Karpas-422 (cell line): ENCODE measurements at regions not wholly inside any gene's neighbourhood (a gene's known extent, or its start where the extent isn't known, plus 50 kb on each side); places are given as distances from the start of the nearest gene placed in this dataset.

Experiments
- DNase-seq: peaks from one replicate; pipeline ENCODE4 v3.0.0-alpha.2; 2015
- H2AFZ ChIP-seq: fragments of 200-600 bp; sonication (generic); 2 replicates; pipeline ENCODE4 v1.6.1; 2014; ENCODE audit warnings: antibody characterized with exemption, low read length, mixed read lengths
- H3K27ac ChIP-seq: fragments of 200-600 bp; sonication (generic); 2 replicates; pipeline ENCODE4 v1.5.1; 2014; ENCODE audit warnings: mild to moderate bottlenecking, low read length, moderate library complexity
- H3K27me3 ChIP-seq: fragments of 200-600 bp; sonication (generic); 2 replicates; pipeline ENCODE4 v1.6.1; 2014; ENCODE audit warnings: low read length, mixed read lengths
- H3K36me3 ChIP-seq: fragments of 200-600 bp; sonication (generic); 2 replicates; pipeline ENCODE4 v1.6.1; 2014; ENCODE audit warnings: low read length, mixed read lengths; ENCODE audit not compliant: insufficient read depth
- H3K4me1 ChIP-seq: fragments of 200-600 bp; sonication (generic); 2 replicates; pipeline ENCODE4 v1.6.1; 2014; ENCODE audit warnings: mild to moderate bottlenecking, low read length, mixed read lengths
- H3K4me2 ChIP-seq: fragments of 200-600 bp; sonication (generic); 2 replicates; pipeline ENCODE4 v1.6.1; 2014; ENCODE audit warnings: low read length, low read depth, mild to moderate bottlenecking; ENCODE audit not compliant: poor library complexity, severe bottlenecking
- H3K4me3 ChIP-seq: fragments of 200-600 bp; sonication (generic); 2 replicates; pipeline ENCODE4 v1.5.1; 2014; ENCODE audit warnings: mild to moderate bottlenecking, antibody characterized with exemption, low read length, mixed read lengths
- H3K79me2 ChIP-seq: fragments of 200-600 bp; sonication (generic); 2 replicates; pipeline ENCODE4 v1.6.1; 2014; ENCODE audit warnings: mild to moderate bottlenecking, low read length, mixed read lengths
- H3K9ac ChIP-seq: fragments of 200-600 bp; sonication (generic); 2 replicates; pipeline ENCODE4 v1.6.0; 2014; ENCODE audit warnings: low read length
- H3K9me2 ChIP-seq: fragments of 200-600 bp; sonication (generic), shearing (Covaris generic); replicated peaks from 2 replicates; pipeline ENCODE4 v1.6.0; 2014; ENCODE audit warnings: mild to moderate bottlenecking, low read length, moderate library complexity; ENCODE audit not compliant: insufficient read depth
- H3K9me3 ChIP-seq: fragments of 300-700, 200-600 bp; sonication (generic); 2 replicates; pipeline ENCODE4 v1.6.1; 2014; ENCODE audit warnings: low read length, mixed read lengths
- H4K20me1 ChIP-seq: fragments of 200-600 bp; sonication (generic); 2 replicates; pipeline ENCODE4 v1.6.1; 2014; ENCODE audit warnings: mild to moderate bottlenecking, antibody characterized with exemption, low read length, low read depth; ENCODE audit not compliant: insufficient read depth

DNA sequence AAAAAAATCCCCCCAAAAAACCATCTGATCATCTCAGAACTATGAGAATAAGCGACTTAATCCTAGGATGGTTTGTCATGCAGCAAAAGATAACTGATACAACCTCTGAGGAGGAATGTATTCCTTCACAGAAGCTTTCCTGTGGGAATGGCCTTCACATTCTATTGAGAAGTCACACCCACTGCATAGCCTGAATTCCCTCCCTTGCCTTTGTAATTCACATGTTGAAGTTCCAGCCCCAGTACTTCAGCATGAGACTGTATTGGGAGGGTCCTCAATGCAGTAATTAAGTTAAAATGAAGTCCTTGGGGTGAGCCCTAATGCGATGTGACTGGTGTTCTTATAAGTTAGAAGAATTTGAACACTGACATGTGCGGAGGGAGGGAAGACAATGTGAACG lies 395.2 kb downstream of the TUSC7 start:
- Histone ChIP-seq H3K79me2 (no peaks in the 10 kb centered on the region), H3K9me2 (no peaks in the 10 kb centered on the region), H2AFZ (no peak overlapping the region), H3K4me3 (no peak overlapping the region), H4K20me1 (no peaks in the 10 kb centered on the region), H3K4me1 (no peaks in the 10 kb centered on the region), H3K9me3 (no peaks in the 10 kb centered on the region), H3K4me2 (no peak overlapping the region), H3K36me3 (no peaks in the 10 kb centered on the region), H3K9ac (no peak overlapping the region), H3K27ac (no peak overlapping the region), H3K27me3 (no peaks in the 10 kb centered on the region)
- DNase-seq = no peak

DNA sequence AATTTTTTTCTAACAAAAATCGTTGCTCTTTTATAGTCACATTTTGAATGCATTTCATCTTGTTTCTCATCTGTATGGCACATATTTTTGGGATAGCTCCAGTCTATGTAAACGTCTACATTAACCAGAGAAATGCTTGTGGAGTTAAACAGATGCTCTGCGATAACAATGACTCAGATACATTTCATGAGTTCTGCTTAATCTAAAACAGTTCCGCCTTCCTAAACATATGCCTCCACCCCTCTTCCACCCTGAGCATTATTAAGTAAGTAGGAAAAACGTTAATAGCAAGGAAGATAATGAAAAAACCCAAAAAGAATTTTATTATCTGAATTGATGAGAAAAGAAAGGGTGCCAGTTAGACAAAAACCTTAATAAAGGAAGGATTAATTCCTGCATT lies 396.1 kb downstream of the TUSC7 start:
- Histone ChIP-seq H3K79me2 (no peaks in the 10 kb centered on the region), H2AFZ (no peak overlapping the region), H3K9me3 (no peaks in the 10 kb centered on the region), H3K9me2 (no peaks in the 10 kb centered on the region), H3K9ac (no peak overlapping the region), H3K36me3 (no peaks in the 10 kb centered on the region), H4K20me1 (no peaks in the 10 kb centered on the region), H3K4me2 (no peak overlapping the region), H3K4me1 (no peaks in the 10 kb centered on the region), H3K27ac (no peak overlapping the region), H3K27me3 (no peaks in the 10 kb centered on the region), H3K4me3 (no peak overlapping the region)
- no peak for DNase-seq

DNA sequence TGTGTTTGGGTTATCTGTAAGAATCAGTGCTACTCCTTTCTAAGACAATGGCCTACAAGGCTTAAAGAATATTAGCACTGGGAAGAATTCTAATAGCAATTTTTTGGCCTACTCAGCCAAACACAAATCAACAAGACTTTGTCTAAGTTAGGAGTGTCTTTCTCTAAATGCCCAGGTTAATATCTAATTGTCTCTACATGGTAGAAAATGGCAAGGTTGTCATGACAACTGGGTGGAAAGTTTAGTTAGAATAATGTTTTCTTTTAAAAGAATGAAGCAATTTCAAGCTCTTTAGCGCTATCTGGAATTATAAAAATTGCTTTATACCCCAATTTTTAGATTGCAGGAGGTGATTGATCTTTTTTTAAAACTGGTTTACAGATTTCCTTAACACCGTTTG lies 396.8 kb downstream of the TUSC7 start:
- Histone ChIP-seq H4K20me1 (no peaks in the 10 kb centered on the region), H3K4me3 (no peak overlapping the region), H3K9ac (no peak overlapping the region), H3K27me3 (no peaks in the 10 kb centered on the region), H3K27ac (no peak overlapping the region), H3K9me2 (no peaks in the 10 kb centered on the region), H3K4me1 (no peaks in the 10 kb centered on the region), H2AFZ (no peak overlapping the region), H3K9me3 (no peaks in the 10 kb centered on the region), H3K4me2 (no peak overlapping the region), H3K36me3 (no peaks in the 10 kb centered on the region), H3K79me2 (no peaks in the 10 kb centered on the region)
- no peak for DNase-seq

DNA sequence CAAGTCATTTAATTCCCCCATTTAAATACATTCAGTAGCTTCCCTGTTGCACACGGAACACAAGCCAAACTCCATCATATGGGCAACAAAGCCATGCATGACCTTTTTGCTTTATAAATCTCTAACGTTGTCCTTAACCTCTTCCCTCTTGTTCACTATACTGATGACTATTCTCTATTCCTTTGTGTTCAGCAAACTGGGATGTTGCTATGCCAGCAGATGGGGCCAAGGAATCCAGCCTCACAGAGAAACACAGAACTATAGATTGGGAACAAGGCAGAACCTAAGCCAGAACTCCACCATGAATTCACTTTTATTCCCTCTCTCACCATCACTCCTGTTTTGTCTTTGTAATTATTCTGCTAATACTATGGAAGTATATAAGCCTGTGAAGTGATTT lies 398.4 kb downstream of the TUSC7 start:
- Histone ChIP-seq H3K9ac (no peak overlapping the region), H4K20me1 (no peaks in the 10 kb centered on the region), H3K4me1 (no peaks in the 10 kb centered on the region), H3K4me2 (no peak overlapping the region), H3K9me3 (no peaks in the 10 kb centered on the region), H3K27ac (no peak overlapping the region), H3K36me3 (no peaks in the 10 kb centered on the region), H3K9me2 (no peaks in the 10 kb centered on the region), H2AFZ (no peak overlapping the region), H3K4me3 (no peak overlapping the region), H3K27me3 (no peaks in the 10 kb centered on the region), H3K79me2 (no peaks in the 10 kb centered on the region)
- no peak for DNase-seq

DNA sequence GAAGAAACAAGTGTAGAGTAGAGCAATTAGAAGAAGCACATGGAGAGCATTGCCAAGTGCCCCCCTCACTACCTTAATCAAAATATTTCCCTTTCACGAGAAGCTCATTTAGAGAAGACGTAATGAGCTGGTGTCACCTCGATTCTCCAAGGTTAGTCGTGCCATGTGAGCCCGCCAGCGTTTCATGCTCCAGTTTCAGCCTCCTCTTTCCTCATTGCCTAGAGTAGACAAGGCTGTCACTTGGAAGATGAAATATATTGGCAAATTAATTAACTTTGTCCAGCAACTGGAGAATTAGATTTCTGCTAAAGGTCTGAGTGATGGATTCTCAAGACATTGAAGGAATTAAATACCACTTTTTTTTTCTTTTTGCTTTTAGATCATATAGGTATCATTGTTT lies 399.6 kb downstream of the TUSC7 start:
- DNase-seq = no peak
- H3K4me2 ChIP-seq = no peak overlapping the region
- H3K4me3 ChIP-seq = no peak overlapping the region
- H3K9me3 ChIP-seq = no peaks in the 10 kb centered on the region
- H2AFZ ChIP-seq = no peak overlapping the region
- H3K4me1 ChIP-seq = no peaks in the 10 kb centered on the region
- no peaks in the 10 kb centered on the region for H3K9me2 ChIP-seq
- H3K36me3 ChIP-seq = no peaks in the 10 kb centered on the region
- no peak overlapping the region for H3K9ac ChIP-seq
- no peaks in the 10 kb centered on the region for H4K20me1 ChIP-seq
- H3K27me3 ChIP-seq = no peaks in the 10 kb centered on the region
- H3K79me2 ChIP-seq = no peaks in the 10 kb centered on the region
- no peak overlapping the region for H3K27ac ChIP-seq

DNA sequence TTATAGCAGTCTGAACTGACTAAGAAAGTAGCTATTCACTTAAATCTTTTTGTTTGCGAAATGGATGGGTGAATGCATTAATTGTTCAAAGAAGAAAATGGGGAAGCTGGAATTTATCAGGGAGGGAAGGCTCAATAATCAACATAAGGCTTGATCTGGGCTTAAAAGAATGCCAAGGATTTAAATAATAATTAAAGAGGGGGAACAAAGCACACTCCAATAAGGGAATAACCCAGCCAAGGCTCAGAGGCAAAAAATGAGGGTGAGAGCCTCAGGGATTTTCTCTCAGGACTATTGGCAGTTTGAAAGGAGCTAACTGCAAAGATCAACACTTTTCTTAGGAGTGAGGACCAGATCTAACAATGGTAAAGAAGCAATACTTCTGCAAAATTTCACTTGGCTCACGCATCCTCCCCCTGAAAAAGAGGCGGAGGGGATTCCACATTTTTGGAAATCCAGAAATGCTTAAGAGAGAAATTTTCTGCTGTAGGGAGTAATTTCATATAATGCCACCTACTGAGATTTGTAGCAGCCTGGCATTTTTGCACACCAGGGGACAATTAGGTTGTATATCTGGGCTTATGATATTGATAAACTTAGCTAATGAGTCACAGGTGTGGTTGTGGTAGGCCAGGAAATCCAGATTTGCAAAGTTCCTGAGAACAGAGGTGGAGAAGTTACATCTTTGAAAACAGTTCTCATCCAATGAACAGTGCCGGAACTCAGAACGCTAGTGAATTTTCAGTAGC lies 405.1 kb downstream of the TUSC7 start:
- Histone ChIP-seq H3K27ac (no peak overlapping the region), H2AFZ (no peak overlapping the region), H3K36me3 (no peaks in the 10 kb centered on the region), H4K20me1 (no peaks in the 10 kb centered on the region), H3K4me3 (no peak overlapping the region), H3K4me2 (no peak overlapping the region), H3K9me2 (no peaks in the 10 kb centered on the region), H3K9me3 (no peaks in the 10 kb centered on the region), H3K4me1 (no peaks in the 10 kb centered on the region), H3K9ac (no peak overlapping the region), H3K27me3 (no peaks in the 10 kb centered on the region), H3K79me2 (no peaks in the 10 kb centered on the region)
- no peak for DNase-seq

DNA sequence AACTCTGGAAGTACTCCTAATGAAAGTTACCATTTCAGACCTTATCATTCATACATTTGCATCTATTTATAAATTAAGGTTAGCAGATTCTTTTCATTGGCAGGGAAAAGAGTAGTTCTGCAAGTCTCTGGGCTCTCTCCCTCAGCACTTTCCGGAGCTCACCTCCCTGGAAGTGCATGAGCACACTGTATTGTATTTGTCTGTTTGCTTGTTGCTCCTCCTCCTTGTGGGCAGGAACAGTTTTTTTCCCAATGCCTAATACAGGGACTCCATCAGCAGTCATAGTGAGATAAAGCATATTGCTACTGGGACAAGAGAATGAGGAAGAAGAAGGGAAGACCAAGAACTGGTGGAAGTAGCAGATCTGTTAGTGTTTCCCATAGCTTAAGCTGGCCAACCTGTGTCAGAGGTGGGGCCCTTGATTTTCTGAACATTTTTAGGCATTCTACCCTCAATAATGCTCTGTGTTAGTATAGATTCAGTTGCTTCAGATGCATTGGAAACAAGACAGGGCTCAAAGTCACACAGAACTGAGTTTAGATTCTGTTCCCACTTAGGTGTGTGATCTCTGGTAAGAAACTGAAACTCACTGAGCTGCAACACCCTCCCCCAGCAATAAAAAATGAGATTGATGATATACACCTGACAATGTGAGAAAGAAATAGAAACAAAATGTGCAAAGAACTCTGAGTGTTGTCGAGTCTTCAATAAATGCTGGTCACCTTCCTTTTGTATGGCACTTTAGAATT lies 407.8 kb downstream of the TUSC7 start:
- H3K9ac ChIP-seq = no peak overlapping the region
- no peak for DNase-seq
- no peak overlapping the region for H3K4me2 ChIP-seq
- H3K27ac ChIP-seq = no peak overlapping the region
- H3K4me3 ChIP-seq = no peak overlapping the region
- no peaks in the 10 kb centered on the region for H3K9me3 ChIP-seq
- H2AFZ ChIP-seq = no peak overlapping the region
- no peaks in the 10 kb centered on the region for H3K27me3 ChIP-seq
- H3K4me1 ChIP-seq = no peaks in the 10 kb centered on the region
- no peaks in the 10 kb centered on the region for H3K9me2 ChIP-seq
- H4K20me1 ChIP-seq = no peaks in the 10 kb centered on the region
- no peaks in the 10 kb centered on the region for H3K79me2 ChIP-seq
- no peaks in the 10 kb centered on the region for H3K36me3 ChIP-seq

DNA sequence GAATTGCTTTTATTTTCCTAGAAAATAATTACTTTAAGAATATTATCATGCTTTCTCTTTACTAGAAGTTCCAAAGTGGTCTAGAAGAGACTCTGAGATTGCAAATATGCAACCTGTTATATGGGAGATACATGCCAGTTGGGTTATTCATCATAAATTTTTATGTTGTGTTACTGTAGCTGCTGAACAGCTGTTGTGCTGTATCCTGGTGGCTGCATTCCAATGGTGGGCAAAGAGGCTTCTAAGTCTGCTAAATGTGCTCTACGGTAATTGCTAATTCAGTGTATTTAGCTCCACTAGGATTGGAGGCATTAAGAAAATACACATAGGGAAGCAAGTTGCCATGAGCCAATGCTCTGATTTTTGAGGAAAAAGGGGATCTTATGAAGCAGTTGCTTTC lies 409.0 kb downstream of the TUSC7 start:
- no peak overlapping the region for H3K27ac ChIP-seq
- no peaks in the 10 kb centered on the region for H3K79me2 ChIP-seq
- H3K9me2 ChIP-seq = no peaks in the 10 kb centered on the region
- H3K4me1 ChIP-seq = no peaks in the 10 kb centered on the region
- H3K9ac ChIP-seq = no peak overlapping the region
- no peaks in the 10 kb centered on the region for H3K36me3 ChIP-seq
- no peaks in the 10 kb centered on the region for H3K27me3 ChIP-seq
- no peak for DNase-seq
- no peaks in the 10 kb centered on the region for H4K20me1 ChIP-seq
- H2AFZ ChIP-seq = no peak overlapping the region
- no peak overlapping the region for H3K4me2 ChIP-seq
- H3K9me3 ChIP-seq = no peaks in the 10 kb centered on the region
- H3K4me3 ChIP-seq = no peak overlapping the region
